ENCODE measurements at regions not wholly inside any gene's neighbourhood (a gene's known extent, or its start where the extent isn't known, plus 50 kb on each side); places are given as distances from the start of the nearest gene placed in this dataset.

DNA sequence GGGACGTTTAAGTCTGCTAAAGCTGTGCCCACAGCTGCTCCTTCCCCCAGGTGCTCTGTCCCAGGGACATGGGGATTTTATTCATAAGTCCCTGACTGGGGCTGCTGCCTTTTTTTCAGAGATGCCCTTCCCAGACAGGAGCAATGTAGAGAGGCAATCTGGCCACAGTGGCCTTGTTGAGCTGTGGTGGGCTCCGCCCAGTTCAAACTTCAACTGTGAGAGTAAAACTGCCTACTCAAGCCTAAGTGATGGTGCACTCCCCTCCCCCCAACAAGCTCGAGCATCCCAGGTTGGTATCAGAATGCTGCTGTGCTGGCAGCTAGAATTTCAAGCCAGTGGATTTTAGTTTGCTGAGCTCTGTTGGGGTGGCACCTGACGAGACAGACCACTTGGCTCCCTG lies 1371.4 kb downstream of the ADGRL3 start:
- BruUV-seq (replicated peaks), result no TSS peak
- H3K9ac ChIP-seq (ENCODE audit: control insufficient read depth, insufficient read depth, low read length), result no peak overlapping the region
- FAIRE-seq, result no peak
- 0% methylated on average over 4 of the region's 4 CpGs for WGBS (ENCODE audit: insufficient coverage, insufficient replicate concordance, low lambda C conversion rate, missing lambda C conversion rate)
- H3K27ac ChIP-seq (ENCODE audit: control insufficient read depth, insufficient read depth), result no peak overlapping the region
- H3K4me1 ChIP-seq (ENCODE audit: control insufficient read depth, insufficient read depth, low read length), result no peaks in the 10 kb centered on the region
- no peaks in the 10 kb centered on the region for H3K36me3 ChIP-seq (ENCODE audit: control insufficient read depth in 2 of 2, insufficient read depth in 2 of 2, low read length in 1 of 2)
- ATAC-seq, result no peak
- intact Hi-C loops (cut with micrococcal nuclease; ENCODE audit: unreplicated experiment), result no loop called here
- no peaks in the 10 kb centered on the region for H3K79me2 ChIP-seq (ENCODE audit: control insufficient read depth, insufficient read depth, low read length)
- TF ChIP-seq BACH1 (IDR thresholded peaks at IDR 0.05; ENCODE audit: borderline replicate concordance), result no peak
- no peak for TF ChIP-seq CEBPB (IDR thresholded peaks at IDR 0.05; ENCODE audit: borderline replicate concordance in 1 of 2, low read depth in 2 of 2, low read length in 2 of 2)
- TF ChIP-seq POLR2AphosphoS2 (IDR thresholded peaks at IDR 0.05; ENCODE audit: low read depth, low read length), result no peak
- TF ChIP-seq ZNF384 (IDR thresholded peaks at IDR 0.05; ENCODE audit: borderline replicate concordance, low read depth, low read length), result no peak
- TF ChIP-seq SUZ12 (IDR thresholded peaks at IDR 0.05; ENCODE audit: unreplicated experiment), result no peak
- no peak for TF ChIP-seq TCF3 (IDR thresholded peaks at IDR 0.05; ENCODE audit: borderline replicate concordance, insufficient read depth, low read depth, low read length)
- no peak for TF ChIP-seq PAX5 (IDR thresholded peaks at IDR 0.05; ENCODE audit: borderline replicate concordance, low read depth, low read length)
- TF ChIP-seq YBX1 (IDR thresholded peaks at IDR 0.05), result no peak
- no peak for TF ChIP-seq EZH2 (IDR thresholded peaks at IDR 0.05; ENCODE audit: borderline replicate concordance, control insufficient read depth, low read depth, low read length)
- TF ChIP-seq STAT3 (IDR thresholded peaks at IDR 0.05; ENCODE audit: low read depth, low read length), result no peak
- TF ChIP-seq SREBF2 (IDR thresholded peaks at IDR 0.05; ENCODE audit: low read length), result no peak
- no peaks in the 10 kb centered on the region for H4K20me1 ChIP-seq (ENCODE audit: control insufficient read depth, insufficient read depth)
- no peak overlapping the region for H2AFZ ChIP-seq (ENCODE audit: control insufficient read depth, low read depth, low read length)
- RAD21 ChIA-PET (ENCODE audit: unreplicated experiment), result no interaction called here
- in situ Hi-C loops (cut with MboI), result no loop called here
- no peak overlapping the region for H3K4me3 ChIP-seq
- H3K4me2 ChIP-seq (ENCODE audit: control insufficient read depth, insufficient read depth), result no peak overlapping the region
- CTCF ChIA-PET, result no interaction called here
- no peaks in the 10 kb centered on the region for H3K27me3 ChIP-seq (replicated peaks in 1 of 2; ENCODE audit: control insufficient read depth in 2 of 2, insufficient read depth in 2 of 2, low read length in 1 of 2)
- H3K9me3 ChIP-seq (replicated peaks; ENCODE audit: control insufficient read depth, insufficient read depth, low read length), result no peaks in the 10 kb centered on the region
- SMC1A ChIA-PET (ENCODE audit: uncharacterized antibody, unreplicated experiment), result interaction anchor here (0.7 kb wide), 1 partner anchor 8 kb away, joined by 4 read pairs; no protein-coding TSS in a partner anchor
- POLR2A ChIA-PET, result no interaction called here
- no peak for DNase-seq (ENCODE audit: low read depth, low spot score)

All from GM12878 (cell line).